SK-N-SH treated with all-trans-retinoic acid at 6 μM for 48 hours (cell line): ENCODE measurements at regions not wholly inside any gene's neighbourhood (a gene's known extent, or its start where the extent isn't known, plus 50 kb on each side); places are given as distances from the start of the nearest gene placed in this dataset.

Experiments used
- ATAC-seq: fragments of 200-7000 bp; cut with Tn5 transposase; 3 replicates; pipeline ENCODE4 v1.9.1; 2020; ENCODE audit warnings: mild to moderate bottlenecking, moderate library complexity
- ARNTL ChIP-seq: fragments of 450-650 bp; formaldehyde crosslinking; IDR thresholded peaks from 2 replicates; pipeline ENCODE4 v1.5.0; 2020; ENCODE audit warnings: low read depth, mild to moderate bottlenecking, moderate library complexity, borderline replicate concordance
- BACH2 ChIP-seq: fragments of 250-450 bp; sonication (Bioruptor Pico); IDR thresholded peaks from 2 replicates; pipeline ENCODE4 v1.9.0; 2021; ENCODE audit warnings: mild to moderate bottlenecking, borderline replicate concordance
- CREB5 ChIP-seq: fragments of 250-450 bp; sonication (Bioruptor Pico); IDR thresholded peaks from 2 replicates; pipeline ENCODE4 v1.5.1; 2020; ENCODE audit warnings: low read depth, mild to moderate bottlenecking, moderate library complexity
- CSDC2 ChIP-seq: fragments of 250-450 bp; sonication (Bioruptor Pico); IDR thresholded peaks from 2 replicates; pipeline ENCODE4 v1.5.0; 2020; ENCODE audit warnings: mild to moderate bottlenecking, moderate library complexity
- CSRNP3 ChIP-seq: fragments of 250-450 bp; sonication (Bioruptor Pico); IDR thresholded peaks from 2 replicates; pipeline ENCODE4 v1.5.1; 2021; ENCODE audit warnings: mild to moderate bottlenecking, moderate library complexity
- ESRRG ChIP-seq: fragments of 250-450 bp; sonication (Bioruptor Pico); IDR thresholded peaks from 2 replicates; pipeline ENCODE4 v1.6.1; 2021; ENCODE audit warnings: mild to moderate bottlenecking
- GLIS3 ChIP-seq: fragments of 250-450 bp; sonication (Bioruptor Pico); IDR thresholded peaks from 2 replicates; pipeline ENCODE4 v1.5.0; 2020; ENCODE audit warnings: mild to moderate bottlenecking, moderate library complexity
- ISL1 ChIP-seq: fragments of 250-450 bp; sonication (Bioruptor Pico); IDR thresholded peaks from 2 replicates; pipeline ENCODE4 v2.1.2; 2022; ENCODE audit warnings: mild to moderate bottlenecking, moderate library complexity
- OSR1 ChIP-seq: fragments of 250-450 bp; sonication (Bioruptor Pico); IDR thresholded peaks from 2 replicates; pipeline ENCODE4 v1.8.0; 2022; ENCODE audit warnings: moderate library complexity, mild to moderate bottlenecking, inconsistent platforms
- PATZ1 ChIP-seq: fragments of 250-450 bp; sonication (Bioruptor Pico); IDR thresholded peaks from 2 replicates; pipeline ENCODE4 v1.8.0; 2020; ENCODE audit warnings: mild to moderate bottlenecking, moderate library complexity, borderline replicate concordance
- POU6F1 ChIP-seq: fragments of 250-450 bp; sonication (Bioruptor Pico); IDR thresholded peaks from 2 replicates; pipeline ENCODE4 v1.8.0; 2021; ENCODE audit warnings: low read depth, mild to moderate bottlenecking, moderate library complexity, borderline replicate concordance
- PPARA ChIP-seq: fragments of 250-450 bp; sonication (Bioruptor Pico); IDR thresholded peaks from 2 replicates; pipeline ENCODE4 v1.5.0; 2020; ENCODE audit warnings: mild to moderate bottlenecking, borderline replicate concordance
- RARB ChIP-seq: fragments of 250-450 bp; sonication (Bioruptor Pico); IDR thresholded peaks from 2 replicates; pipeline ENCODE4 v1.8.0; 2021; ENCODE audit warnings: mild to moderate bottlenecking, moderate library complexity
- SNAI2 ChIP-seq: fragments of 250-450 bp; sonication (Bioruptor Pico); IDR thresholded peaks from 2 replicates; pipeline ENCODE4 v1.5.0; 2020; ENCODE audit warnings: mild to moderate bottlenecking, moderate library complexity
- TCF4 ChIP-seq: fragments of 250-450 bp; sonication (Bioruptor Pico); IDR thresholded peaks from 2 replicates; pipeline ENCODE4 v1.8.0; 2021; ENCODE audit warnings: mild to moderate bottlenecking, moderate library complexity, borderline replicate concordance
- TOX ChIP-seq: fragments of 250-450 bp; sonication (Bioruptor Pico); IDR thresholded peaks from 2 replicates; pipeline ENCODE4 v1.8.0; 2021; ENCODE audit warnings: mild to moderate bottlenecking, moderate library complexity, borderline replicate concordance
- TSHZ2 ChIP-seq: fragments of 250-450 bp; sonication (Bioruptor Pico); IDR thresholded peaks from 2 replicates; pipeline ENCODE4 v1.5.0; 2020; ENCODE audit warnings: mild to moderate bottlenecking, moderate library complexity
- ZC3H10 ChIP-seq: fragments of 250-450 bp; sonication (Bioruptor Pico); IDR thresholded peaks from 2 replicates; pipeline ENCODE4 v1.5.1; 2021; ENCODE audit warnings: mild to moderate bottlenecking, moderate library complexity
- ZFP3 ChIP-seq: fragments of 250-450 bp; sonication (Bioruptor Pico); IDR thresholded peaks from 2 replicates; pipeline ENCODE4 v1.5.0; 2020; ENCODE audit warnings: mild to moderate bottlenecking, moderate library complexity
- ZFP30 ChIP-seq: fragments of 450-650 bp; formaldehyde crosslinking; IDR thresholded peaks from 2 replicates; pipeline ENCODE4 v1.5.0; 2022; ENCODE audit warnings: mild to moderate bottlenecking, moderate library complexity
- ZNF565 ChIP-seq: fragments of 450-650 bp; formaldehyde crosslinking; conservative IDR thresholded peaks from 2 replicates; pipeline ENCODE4 v1.5.0; 2020; ENCODE audit warnings: low read depth, mild to moderate bottlenecking, moderate library complexity
- ZNF8 ChIP-seq: fragments of 450-650 bp; formaldehyde crosslinking; IDR thresholded peaks from 2 replicates; pipeline ENCODE4 v1.5.0; 2020; ENCODE audit warnings: mild to moderate bottlenecking, moderate library complexity

GRCh38 chr1:170221495-170221894 lies 75.7 kb downstream of the NTMT2 start:
- TF ChIP-seq OSR1 (CRISPR knock-in tag) = no peak
- no peak for TF ChIP-seq PATZ1 (CRISPR knock-in tag)
- no peak for TF ChIP-seq ZFP3 (CRISPR knock-in tag)
- TF ChIP-seq RARB = no peak
- no peak for TF ChIP-seq CSDC2
- no peak for TF ChIP-seq CSRNP3 (CRISPR knock-in tag)
- no peak for TF ChIP-seq ZNF565 (CRISPR knock-in tag)
- TF ChIP-seq CREB5 (CRISPR knock-in tag) = no peak
- no peak for TF ChIP-seq TCF4 (CRISPR knock-in tag)
- TF ChIP-seq ESRRG (CRISPR knock-in tag) = no peak
- TF ChIP-seq ARNTL = no peak
- TF ChIP-seq POU6F1 (CRISPR knock-in tag) = no peak
- TF ChIP-seq ZNF8 (CRISPR knock-in tag) = no peak
- no peak for TF ChIP-seq TSHZ2
- TF ChIP-seq TOX = no peak
- TF ChIP-seq SNAI2 = no peak
- TF ChIP-seq ZFP30 (CRISPR knock-in tag) = no peak
- no peak for TF ChIP-seq BACH2 (CRISPR knock-in tag)
- TF ChIP-seq, all 23 proteins: peak for 0

GRCh38 chr1:170224469-170224868 lies 78.7 kb downstream of the NTMT2 start:
- ATAC-seq = no peak
- TF ChIP-seq CREB5 (CRISPR knock-in tag) (no peak), CSDC2 (no peak), ZNF8 (CRISPR knock-in tag) (no peak), PPARA (no peak), ISL1 (CRISPR knock-in tag) (no peak), GLIS3 (CRISPR knock-in tag) (no peak), PATZ1 (CRISPR knock-in tag) (no peak), BACH2 (CRISPR knock-in tag) (no peak), RARB (no peak), ZC3H10 (CRISPR knock-in tag) (no peak), TSHZ2 (no peak), ZFP3 (CRISPR knock-in tag) (no peak), OSR1 (CRISPR knock-in tag) (no peak), ARNTL (no peak), ESRRG (CRISPR knock-in tag) (no peak), ZNF565 (CRISPR knock-in tag) (no peak)

More at GRCh38 chr1:170221495-170221894, 75.7 kb downstream of the NTMT2 start:
- ATAC-seq = no peak
